Hepatocyte (in vitro differentiated cells): ENCODE measurements at regions not wholly inside any gene's neighbourhood (a gene's known extent, or its start where the extent isn't known, plus 50 kb on each side); places are given as distances from the start of the nearest gene placed in this dataset.

Experiments
- EZH2 ChIP-seq: fragments of 200-600 bp; sonication (generic); IDR thresholded peaks from 2 replicates; pipeline ENCODE4 v1.6.1; 2016; ENCODE audit warnings: antibody characterized with exemption, mild to moderate bottlenecking, borderline replicate concordance
- TF ChIP-seq, protein P1 (sequence below): fragments of 200-600 bp; sonication (generic); IDR thresholded peaks from 2 replicates; pipeline ENCODE4 v1.5.1; 2016; ENCODE audit warnings: antibody characterized with exemption, mild to moderate bottlenecking; ENCODE audit not compliant: poor library complexity

DNA sequence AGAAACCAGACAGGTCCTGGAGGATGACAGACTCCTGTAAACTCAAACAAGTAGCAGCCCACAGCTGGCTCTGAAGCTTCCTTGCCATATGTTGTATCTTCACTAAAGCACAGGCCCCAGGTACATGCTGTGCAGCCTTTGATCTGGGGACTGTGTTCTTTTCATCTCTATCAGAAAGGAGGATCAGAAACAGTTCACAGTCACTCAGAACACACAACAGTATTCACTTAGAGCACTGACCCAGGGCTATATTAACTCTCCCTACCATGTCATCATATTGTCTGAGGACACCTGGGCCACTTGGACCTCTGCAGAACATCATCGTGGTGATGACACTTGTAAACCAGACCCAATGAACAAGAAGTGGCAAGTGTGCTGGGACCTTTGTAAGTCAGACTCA lies 222.0 kb downstream of the SETD4 start:
- TF ChIP-seq, protein P1, sequence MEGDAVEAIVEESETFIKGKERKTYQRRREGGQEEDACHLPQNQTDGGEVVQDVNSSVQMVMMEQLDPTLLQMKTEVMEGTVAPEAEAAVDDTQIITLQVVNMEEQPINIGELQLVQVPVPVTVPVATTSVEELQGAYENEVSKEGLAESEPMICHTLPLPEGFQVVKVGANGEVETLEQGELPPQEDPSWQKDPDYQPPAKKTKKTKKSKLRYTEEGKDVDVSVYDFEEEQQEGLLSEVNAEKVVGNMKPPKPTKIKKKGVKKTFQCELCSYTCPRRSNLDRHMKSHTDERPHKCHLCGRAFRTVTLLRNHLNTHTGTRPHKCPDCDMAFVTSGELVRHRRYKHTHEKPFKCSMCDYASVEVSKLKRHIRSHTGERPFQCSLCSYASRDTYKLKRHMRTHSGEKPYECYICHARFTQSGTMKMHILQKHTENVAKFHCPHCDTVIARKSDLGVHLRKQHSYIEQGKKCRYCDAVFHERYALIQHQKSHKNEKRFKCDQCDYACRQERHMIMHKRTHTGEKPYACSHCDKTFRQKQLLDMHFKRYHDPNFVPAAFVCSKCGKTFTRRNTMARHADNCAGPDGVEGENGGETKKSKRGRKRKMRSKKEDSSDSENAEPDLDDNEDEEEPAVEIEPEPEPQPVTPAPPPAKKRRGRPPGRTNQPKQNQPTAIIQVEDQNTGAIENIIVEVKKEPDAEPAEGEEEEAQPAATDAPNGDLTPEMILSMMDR, result no peak
- no peak for TF ChIP-seq EZH2
